ENCODE measurements at regions not wholly inside any gene's neighbourhood (a gene's known extent, or its start where the extent isn't known, plus 50 kb on each side); places are given as distances from the start of the nearest gene placed in this dataset.

DNA sequence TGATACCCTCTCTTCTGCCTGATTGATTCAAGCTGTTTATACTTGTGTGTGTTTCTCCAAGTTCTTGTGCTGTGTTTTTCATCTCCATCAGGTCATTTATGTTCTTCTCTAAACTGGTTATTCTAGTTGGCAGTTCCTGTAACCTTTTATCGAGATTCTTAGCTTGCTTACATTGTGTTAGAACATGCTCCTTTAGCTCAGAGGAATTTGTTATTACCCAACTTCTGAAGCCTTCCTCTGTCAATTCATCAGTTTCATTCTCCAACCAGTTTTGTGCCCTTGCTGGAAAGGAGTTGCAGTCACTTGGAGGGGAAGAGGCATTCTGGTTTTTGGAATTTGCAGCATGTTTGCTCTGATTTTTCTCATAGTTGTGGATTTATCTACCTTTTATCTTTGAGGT lies 126.2 kb upstream of the FTMT start:
- no peak for TF ChIP-seq POLR2A (IDR thresholded peaks at IDR 0.05)
- TF ChIP-seq, protein P1, sequence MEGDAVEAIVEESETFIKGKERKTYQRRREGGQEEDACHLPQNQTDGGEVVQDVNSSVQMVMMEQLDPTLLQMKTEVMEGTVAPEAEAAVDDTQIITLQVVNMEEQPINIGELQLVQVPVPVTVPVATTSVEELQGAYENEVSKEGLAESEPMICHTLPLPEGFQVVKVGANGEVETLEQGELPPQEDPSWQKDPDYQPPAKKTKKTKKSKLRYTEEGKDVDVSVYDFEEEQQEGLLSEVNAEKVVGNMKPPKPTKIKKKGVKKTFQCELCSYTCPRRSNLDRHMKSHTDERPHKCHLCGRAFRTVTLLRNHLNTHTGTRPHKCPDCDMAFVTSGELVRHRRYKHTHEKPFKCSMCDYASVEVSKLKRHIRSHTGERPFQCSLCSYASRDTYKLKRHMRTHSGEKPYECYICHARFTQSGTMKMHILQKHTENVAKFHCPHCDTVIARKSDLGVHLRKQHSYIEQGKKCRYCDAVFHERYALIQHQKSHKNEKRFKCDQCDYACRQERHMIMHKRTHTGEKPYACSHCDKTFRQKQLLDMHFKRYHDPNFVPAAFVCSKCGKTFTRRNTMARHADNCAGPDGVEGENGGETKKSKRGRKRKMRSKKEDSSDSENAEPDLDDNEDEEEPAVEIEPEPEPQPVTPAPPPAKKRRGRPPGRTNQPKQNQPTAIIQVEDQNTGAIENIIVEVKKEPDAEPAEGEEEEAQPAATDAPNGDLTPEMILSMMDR (IDR thresholded peaks at IDR 0.05): no peak

Measured in sigmoid colon (tissue), 3 donors.